Calu3 (cell line): ENCODE measurements at regions not wholly inside any gene's neighbourhood (a gene's known extent, or its start where the extent isn't known, plus 50 kb on each side); places are given as distances from the start of the nearest gene placed in this dataset.

Experiments used
- BruUV-seq: library from RNA; stranded (reverse); fragments of 400-500 nt; replicated peaks from 2 replicates; lab custom pipeline; 2021; lab: Mats Ljungman, UMichigan
- CTCF ChIA-PET: fragments of 300-600 bp; sonication (Branson Sonifier 250); formaldehyde crosslinking; loops from one replicate; lab custom pipeline; 2022; ENCODE audit warnings: antibody characterized with exemption; lab: Charles Lee
- DNase-seq: peaks from one replicate; pipeline ENCODE4 v3.0.0; 2022
- H3K27ac Mint-ChIP-seq: one replicate; pipeline ENCODE4 v1.8.0; 2022; ENCODE audit warnings: mixed read lengths; ENCODE audit not compliant: unreplicated experiment
- H3K27me3 Mint-ChIP-seq: one replicate; pipeline ENCODE4 v1.8.0; 2022; ENCODE audit warnings: mixed read lengths; ENCODE audit not compliant: unreplicated experiment
- H3K36me3 Mint-ChIP-seq: one replicate; pipeline ENCODE4 v1.8.0; 2022; ENCODE audit warnings: mild to moderate bottlenecking, moderate library complexity, mixed read lengths; ENCODE audit not compliant: insufficient read depth, unreplicated experiment
- H3K4me1 Mint-ChIP-seq: one replicate; pipeline ENCODE4 v1.8.0; 2022; ENCODE audit warnings: mild to moderate bottlenecking, low read depth, mixed read lengths; ENCODE audit not compliant: unreplicated experiment
- H3K4me3 Mint-ChIP-seq: one replicate; pipeline ENCODE4 v1.8.0; 2022; ENCODE audit warnings: mild to moderate bottlenecking, low read depth, moderate library complexity, mixed read lengths; ENCODE audit not compliant: unreplicated experiment
- H3K9me3 Mint-ChIP-seq: one replicate; pipeline ENCODE4 v1.8.0; 2022; ENCODE audit warnings: low read depth, mixed read lengths; ENCODE audit not compliant: unreplicated experiment
- intact Hi-C: fragments of 100-400 bp; cut with micrococcal nuclease; formaldehyde crosslinking; loops from one replicate; pipeline ENCODE4 v1.10.0; 2022; ENCODE audit not compliant: unreplicated experiment
- TF ChIP-seq, protein P1 (sequence below): fragments of 200-600 bp; IDR thresholded peaks from one replicate; pipeline ENCODE4 v1.8.0; 2022; ENCODE audit warnings: antibody characterized with exemption; ENCODE audit not compliant: unreplicated experiment

DNA sequence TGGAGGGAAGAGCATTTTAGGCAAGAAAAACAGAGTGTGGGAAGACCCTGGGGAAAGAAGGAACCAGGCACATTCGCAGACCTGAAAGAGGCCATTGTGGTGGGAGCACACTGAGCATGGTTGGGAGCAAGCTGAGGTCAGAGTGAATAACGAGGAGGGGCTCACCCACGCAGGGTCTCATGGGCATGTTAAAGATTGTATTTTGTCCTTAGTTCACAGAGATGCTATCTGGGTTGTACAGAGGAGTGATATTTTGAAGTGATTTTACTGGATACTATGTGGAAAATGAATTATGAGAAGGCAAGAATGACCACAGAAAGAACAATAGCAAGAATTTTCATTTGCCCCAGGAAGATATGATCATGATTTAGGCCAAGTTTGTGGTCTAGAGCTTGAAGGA lies 578.3 kb upstream of the NR5A2 start:
- CTCF ChIA-PET: interaction anchor here (0.5 to 0.9 kb wide), 5 partner anchors 10 to 186 kb away, joined by 3 to 5 read pairs (median 4); no protein-coding TSS in a partner anchor
- DNase-seq: no peak
- Mint-ChIP-seq H3K27me3 (no peaks in the 10 kb centered on the region), H3K4me1 (peaks cover 41% of the 10 kb centered on the region), H3K9me3 (peaks cover 5% of the 10 kb centered on the region), H3K36me3 (no peaks in the 10 kb centered on the region), H3K4me3 (peak overlapping the region; percentile 49), H3K27ac (peak overlapping the region; percentile 92)
- TSS peak; percentile 79 for BruUV-seq
- intact Hi-C loops: no loop called here
- TF ChIP-seq, protein P1, sequence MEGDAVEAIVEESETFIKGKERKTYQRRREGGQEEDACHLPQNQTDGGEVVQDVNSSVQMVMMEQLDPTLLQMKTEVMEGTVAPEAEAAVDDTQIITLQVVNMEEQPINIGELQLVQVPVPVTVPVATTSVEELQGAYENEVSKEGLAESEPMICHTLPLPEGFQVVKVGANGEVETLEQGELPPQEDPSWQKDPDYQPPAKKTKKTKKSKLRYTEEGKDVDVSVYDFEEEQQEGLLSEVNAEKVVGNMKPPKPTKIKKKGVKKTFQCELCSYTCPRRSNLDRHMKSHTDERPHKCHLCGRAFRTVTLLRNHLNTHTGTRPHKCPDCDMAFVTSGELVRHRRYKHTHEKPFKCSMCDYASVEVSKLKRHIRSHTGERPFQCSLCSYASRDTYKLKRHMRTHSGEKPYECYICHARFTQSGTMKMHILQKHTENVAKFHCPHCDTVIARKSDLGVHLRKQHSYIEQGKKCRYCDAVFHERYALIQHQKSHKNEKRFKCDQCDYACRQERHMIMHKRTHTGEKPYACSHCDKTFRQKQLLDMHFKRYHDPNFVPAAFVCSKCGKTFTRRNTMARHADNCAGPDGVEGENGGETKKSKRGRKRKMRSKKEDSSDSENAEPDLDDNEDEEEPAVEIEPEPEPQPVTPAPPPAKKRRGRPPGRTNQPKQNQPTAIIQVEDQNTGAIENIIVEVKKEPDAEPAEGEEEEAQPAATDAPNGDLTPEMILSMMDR: no peak

DNA sequence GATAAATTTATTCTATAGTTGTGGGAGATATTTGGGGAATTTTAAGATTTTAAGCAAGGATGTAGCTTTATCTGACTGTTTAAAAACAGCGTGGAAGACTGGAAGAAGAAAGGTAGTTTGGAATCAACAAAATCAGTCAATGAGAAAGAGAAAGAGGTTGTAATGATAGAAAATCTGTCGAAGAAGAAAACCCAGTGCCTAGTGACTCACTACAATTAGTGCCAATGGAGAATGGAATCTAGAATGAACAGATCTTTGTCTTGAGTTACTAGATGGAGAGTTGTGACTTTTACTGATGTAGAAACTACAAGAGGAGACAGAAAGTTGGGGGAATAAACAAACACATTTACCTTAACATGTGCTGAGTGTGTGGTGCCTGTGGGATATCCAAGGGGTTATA lies 577.8 kb upstream of the NR5A2 start:
- no peaks in the 10 kb centered on the region for H3K36me3 Mint-ChIP-seq
- peak overlapping the region; percentile 92 for H3K27ac Mint-ChIP-seq
- H3K4me1 Mint-ChIP-seq: peaks cover 41% of the 10 kb centered on the region
- CTCF ChIA-PET: no interaction called here
- no TSS peak for BruUV-seq
- DNase-seq: no peak
- intact Hi-C loops: no loop called here
- H3K9me3 Mint-ChIP-seq: peaks cover 5% of the 10 kb centered on the region
- TF ChIP-seq, protein P1: no peak
- H3K27me3 Mint-ChIP-seq: no peaks in the 10 kb centered on the region
- peak overlapping the region; percentile 49 for H3K4me3 Mint-ChIP-seq

DNA sequence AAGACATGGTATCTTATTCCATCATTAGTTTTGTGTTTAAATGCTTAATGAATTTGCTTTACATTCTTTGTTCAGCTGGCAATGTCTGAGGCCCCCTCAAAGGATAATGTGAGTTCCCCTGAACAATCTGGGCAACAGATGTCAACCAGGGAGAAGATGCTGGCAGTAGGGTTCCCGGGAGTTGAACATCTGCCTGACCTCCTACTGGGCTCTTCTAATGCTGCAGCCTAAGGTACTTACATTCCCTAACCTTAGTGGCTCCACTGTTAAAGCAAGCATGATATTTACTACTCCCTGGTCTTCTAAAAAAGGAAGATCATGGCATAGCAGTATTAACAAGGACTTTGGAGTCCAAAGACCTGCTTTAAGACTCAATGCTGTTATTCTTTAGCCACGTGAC lies 574.9 kb upstream of the NR5A2 start:
- DNase-seq: no peak
- CTCF ChIA-PET: no interaction called here
- H3K27ac Mint-ChIP-seq: no peak overlapping the region
- no peaks in the 10 kb centered on the region for H3K27me3 Mint-ChIP-seq
- H3K36me3 Mint-ChIP-seq: no peaks in the 10 kb centered on the region
- H3K9me3 Mint-ChIP-seq: no peaks in the 10 kb centered on the region
- intact Hi-C loops: no loop called here
- BruUV-seq: no TSS peak
- peaks cover 24% of the 10 kb centered on the region for H3K4me1 Mint-ChIP-seq
- no peak overlapping the region for H3K4me3 Mint-ChIP-seq
- TF ChIP-seq, protein P1: no peak

DNA sequence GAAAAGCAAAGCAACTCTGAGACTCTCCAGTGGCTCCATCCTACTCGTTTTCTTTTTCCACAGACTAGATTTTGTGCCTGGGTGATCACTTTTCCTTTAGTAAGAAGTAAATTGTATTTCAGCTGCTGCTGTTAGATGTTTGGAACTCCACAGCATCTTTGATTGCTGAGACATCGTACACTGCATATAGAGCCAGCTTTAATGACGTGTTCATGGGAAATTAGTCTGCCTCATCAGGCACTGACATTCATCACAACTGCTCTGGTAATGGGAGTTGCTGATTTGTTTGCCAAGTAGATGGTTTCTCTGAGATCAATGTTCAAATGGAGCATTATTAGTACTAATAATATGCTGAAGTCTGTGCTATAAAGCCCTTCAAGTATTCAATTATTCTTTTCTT lies 573.8 kb upstream of the NR5A2 start:
- DNase-seq: no peak

More for the DNA sequence above, 573.8 kb upstream of the NR5A2 start:
- H3K4me1 Mint-ChIP-seq: peaks cover 16% of the 10 kb centered on the region
- BruUV-seq: no TSS peak
- no peaks in the 10 kb centered on the region for H3K27me3 Mint-ChIP-seq
- intact Hi-C loops: no loop called here
- H3K27ac Mint-ChIP-seq: no peak overlapping the region
- CTCF ChIA-PET: no interaction called here
- no peaks in the 10 kb centered on the region for H3K36me3 Mint-ChIP-seq
- no peaks in the 10 kb centered on the region for H3K9me3 Mint-ChIP-seq
- H3K4me3 Mint-ChIP-seq: no peak overlapping the region
- TF ChIP-seq, protein P1: no peak
